HAP-1 (cell line): ENCODE measurements at regions not wholly inside any gene's neighbourhood (a gene's known extent, or its start where the extent isn't known, plus 50 kb on each side); places are given as distances from the start of the nearest gene placed in this dataset.

Experiments
- DNase-seq, 2 experiments: peaks; one replicate each; pipeline ENCODE4 v3.0.0-alpha.2; 2016 to 2020; ENCODE audit warnings: low spot score in 2 of 2
- H3K27me3 ChIP-seq: fragments of 250-450 bp; sonication (Bioruptor Pico); 2 replicates; pipeline ENCODE4 v1.5.1; 2020; ENCODE audit warnings: low read depth, mild to moderate bottlenecking, moderate library complexity
- H3K36me3 ChIP-seq: fragments of 250-450 bp; sonication (Bioruptor Pico); replicated peaks from 2 replicates; pipeline ENCODE4 v1.5.1; 2020; ENCODE audit warnings: mild to moderate bottlenecking
- H3K4me1 ChIP-seq: fragments of 250-450 bp; sonication (Bioruptor Pico); 2 replicates; pipeline ENCODE4 v1.5.1; 2020; ENCODE audit warnings: mild to moderate bottlenecking
- H3K4me3 ChIP-seq: fragments of 250-450 bp; sonication (Bioruptor Pico); 2 replicates; pipeline ENCODE4 v1.5.1; 2020; ENCODE audit warnings: mild to moderate bottlenecking, moderate library complexity
- H3K9me3 ChIP-seq: fragments of 250-450 bp; sonication (Bioruptor Pico); 2 replicates; pipeline ENCODE4 v1.5.1; 2020; ENCODE audit warnings: mild to moderate bottlenecking, moderate library complexity
- in situ Hi-C: fragments of 300-500 bp; cut with MboI; formaldehyde crosslinking; loops from 3 replicates; pipeline ENCODE4 v1.14.3; 2020; ENCODE audit warnings: low sequenced_read_pairs, inconsistent platforms, mixed read lengths

DNA sequence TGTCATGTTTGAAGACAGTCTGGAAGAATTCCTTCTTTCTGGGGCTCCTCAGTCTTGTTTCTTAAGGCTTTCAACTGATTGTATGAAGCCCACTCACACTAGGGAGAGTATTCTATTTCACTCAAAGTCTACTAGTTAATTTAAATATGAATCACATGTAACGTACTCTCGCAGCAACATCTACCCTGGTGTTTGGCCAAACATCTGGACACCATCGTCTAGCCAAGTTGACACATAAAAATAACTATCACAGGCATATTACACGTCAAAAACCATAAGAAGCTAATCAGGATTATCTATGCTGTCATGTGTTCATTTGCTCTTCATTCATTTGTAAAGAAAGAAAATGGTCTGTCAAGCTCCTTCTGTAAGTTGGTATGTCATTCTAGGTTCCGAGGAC, 787.4 kb downstream of the KCNJ2 start:
- no peak overlapping the region for H3K4me3 ChIP-seq
- no peaks in the 10 kb centered on the region for H3K36me3 ChIP-seq
- DNase-seq: no peak
- H3K27me3 ChIP-seq: no peaks in the 10 kb centered on the region
- H3K9me3 ChIP-seq: no peaks in the 10 kb centered on the region
- in situ Hi-C loops: no loop called here
- no peaks in the 10 kb centered on the region for H3K4me1 ChIP-seq

DNA sequence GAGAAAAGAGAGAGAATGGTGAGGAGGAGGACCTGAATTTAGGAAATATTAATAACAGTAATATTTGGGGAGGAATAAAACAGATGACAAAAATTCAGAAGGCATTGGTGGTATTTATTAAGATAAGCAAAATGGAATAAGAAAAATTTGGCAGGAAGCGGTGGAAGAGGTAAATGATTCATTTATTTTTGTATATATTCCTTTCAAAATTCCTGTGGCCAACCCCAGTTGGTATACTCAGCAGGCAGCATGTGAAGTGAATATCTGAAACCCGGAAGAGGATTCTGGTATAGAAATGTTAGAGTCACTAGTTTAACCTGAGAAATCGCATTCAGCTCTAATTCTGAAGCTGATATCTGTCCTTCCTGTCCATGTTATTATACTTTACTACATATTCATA, 792.0 kb downstream of the KCNJ2 start:
- in situ Hi-C loops: no loop called here
- H3K27me3 ChIP-seq: no peaks in the 10 kb centered on the region
- H3K4me1 ChIP-seq: no peaks in the 10 kb centered on the region
- no peak for DNase-seq
- H3K4me3 ChIP-seq: no peak overlapping the region
- no peaks in the 10 kb centered on the region for H3K9me3 ChIP-seq
- H3K36me3 ChIP-seq: no peaks in the 10 kb centered on the region

DNA sequence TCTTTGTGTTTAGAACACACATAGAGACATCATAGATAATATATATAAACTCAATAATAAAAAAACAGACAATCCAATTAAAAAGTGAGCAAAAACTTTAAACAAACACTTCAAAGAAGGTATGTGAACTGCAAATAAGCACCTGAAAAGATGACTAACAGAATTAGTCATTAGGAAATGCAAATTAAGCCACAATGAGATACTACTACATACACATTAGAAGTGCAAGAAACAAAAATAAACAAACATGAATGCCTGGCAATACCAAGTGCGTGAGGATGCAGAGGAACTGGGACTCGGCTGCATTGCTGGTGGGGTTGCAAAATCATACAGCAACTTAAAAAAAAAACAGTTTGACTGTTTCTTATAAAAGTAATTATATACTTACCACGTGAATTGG, 799.0 kb downstream of the KCNJ2 start:
- Histone ChIP-seq H3K4me1 (no peaks in the 10 kb centered on the region), H3K27me3 (no peaks in the 10 kb centered on the region), H3K9me3 (no peaks in the 10 kb centered on the region), H3K36me3 (no peaks in the 10 kb centered on the region), H3K4me3 (no peak overlapping the region)
- no peak for DNase-seq
- in situ Hi-C loops: no loop called here

DNA sequence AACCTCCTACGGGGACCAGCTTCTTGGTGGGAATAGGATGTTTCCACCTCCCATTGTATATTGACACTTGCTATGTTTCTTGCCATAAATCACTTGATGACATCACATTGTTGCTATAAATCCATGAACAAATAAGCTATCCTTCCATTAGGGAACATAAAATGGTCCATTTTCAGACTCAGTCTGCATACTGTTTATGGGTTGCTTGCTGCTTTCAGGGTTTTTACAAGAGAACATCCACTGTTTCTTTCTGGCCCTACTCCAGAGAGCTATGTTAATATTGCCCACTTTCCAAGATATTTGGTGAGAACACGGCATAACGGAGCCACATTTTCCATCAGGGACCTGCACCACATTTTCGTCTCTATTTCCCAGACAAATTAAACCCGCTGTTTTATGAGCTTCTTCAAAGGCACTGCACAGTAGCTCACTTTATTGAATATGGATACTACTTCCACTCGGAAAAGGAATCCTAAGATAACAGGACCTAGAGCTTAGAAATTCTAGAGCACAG, 800.2 kb downstream of the KCNJ2 start:
- no peaks in the 10 kb centered on the region for H3K27me3 ChIP-seq
- DNase-seq: no peak
- no peak overlapping the region for H3K4me3 ChIP-seq
- in situ Hi-C loops: no loop called here
- H3K9me3 ChIP-seq: no peaks in the 10 kb centered on the region
- H3K4me1 ChIP-seq: no peaks in the 10 kb centered on the region
- H3K36me3 ChIP-seq: no peaks in the 10 kb centered on the region

DNA sequence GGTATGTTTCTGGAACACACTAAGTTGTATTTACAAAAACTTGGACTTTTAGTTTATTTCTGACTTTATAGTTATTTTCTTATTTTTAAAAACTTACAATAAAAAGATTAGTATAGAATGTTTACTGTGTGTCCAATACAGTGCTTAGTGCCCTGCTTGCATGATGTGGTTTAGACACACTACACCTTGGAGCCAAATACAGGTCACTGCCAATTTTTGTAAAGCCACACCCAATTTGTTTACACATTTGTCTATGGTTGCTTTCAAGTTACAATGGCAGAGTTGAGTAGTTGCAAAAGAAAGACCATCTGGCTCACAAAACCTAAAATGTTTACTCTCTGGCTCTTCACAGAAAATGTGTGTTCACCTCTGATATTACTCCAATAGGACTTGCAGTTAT, 807.1 kb downstream of the KCNJ2 start:
- H3K36me3 ChIP-seq: no peaks in the 10 kb centered on the region

DNA sequence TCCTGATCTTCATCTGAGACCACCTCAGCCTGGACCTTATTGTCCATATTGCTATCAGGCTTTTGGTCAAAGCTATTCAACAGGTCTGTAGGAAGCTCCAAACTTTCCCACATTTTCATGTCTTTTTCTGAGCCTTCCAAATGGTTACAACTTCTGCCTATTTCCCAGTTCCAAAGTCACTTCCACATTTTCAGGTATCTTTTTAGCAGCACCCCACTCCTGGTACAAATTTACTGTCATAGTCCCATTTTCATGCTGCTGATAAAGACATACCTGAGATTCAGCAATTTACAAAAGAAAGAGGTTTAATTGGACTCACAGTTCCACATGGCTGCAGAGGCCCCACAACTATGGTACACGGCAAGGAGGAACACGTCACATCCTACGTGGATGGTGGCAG, 815.5 kb downstream of the KCNJ2 start:
- in situ Hi-C loops: no loop called here
- Histone ChIP-seq H3K9me3 (no peaks in the 10 kb centered on the region), H3K4me3 (no peak overlapping the region), H3K4me1 (no peaks in the 10 kb centered on the region), H3K27me3 (no peaks in the 10 kb centered on the region), H3K36me3 (no peaks in the 10 kb centered on the region)
- no peak for DNase-seq

More for the DNA sequence above, 807.1 kb downstream of the KCNJ2 start:
- no peaks in the 10 kb centered on the region for H3K9me3 ChIP-seq
- no peak for DNase-seq
- no peaks in the 10 kb centered on the region for H3K27me3 ChIP-seq
- no peak overlapping the region for H3K4me3 ChIP-seq
- in situ Hi-C loops: no loop called here
- no peaks in the 10 kb centered on the region for H3K4me1 ChIP-seq

DNA sequence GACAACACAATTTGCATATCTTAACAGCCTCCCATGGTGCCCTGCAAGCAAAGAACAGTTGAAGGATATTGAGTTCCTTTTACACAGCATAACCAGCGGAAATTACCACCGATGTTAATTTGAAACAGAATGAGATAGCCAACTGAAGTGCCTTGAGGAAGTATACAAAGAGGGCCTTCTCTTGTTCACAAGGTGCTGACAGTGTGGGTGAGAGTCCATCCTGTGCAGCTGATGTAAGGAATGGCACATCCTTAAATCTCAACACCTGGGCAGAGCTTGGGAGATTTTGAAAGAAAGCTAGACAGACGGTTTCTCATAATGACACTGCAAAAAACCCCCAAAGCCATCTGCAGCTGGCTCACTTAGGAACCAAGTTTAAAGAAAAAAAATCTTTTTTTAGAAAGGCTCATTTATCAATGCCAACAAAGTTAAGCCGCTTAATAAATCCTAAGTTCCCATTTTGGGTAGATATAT, 818.6 kb downstream of the KCNJ2 start:
- Histone ChIP-seq H3K4me3 (no peak overlapping the region), H3K9me3 (no peaks in the 10 kb centered on the region), H3K27me3 (no peaks in the 10 kb centered on the region), H3K4me1 (no peaks in the 10 kb centered on the region), H3K36me3 (no peaks in the 10 kb centered on the region)
- in situ Hi-C loops: no loop called here
- no peak for DNase-seq

DNA sequence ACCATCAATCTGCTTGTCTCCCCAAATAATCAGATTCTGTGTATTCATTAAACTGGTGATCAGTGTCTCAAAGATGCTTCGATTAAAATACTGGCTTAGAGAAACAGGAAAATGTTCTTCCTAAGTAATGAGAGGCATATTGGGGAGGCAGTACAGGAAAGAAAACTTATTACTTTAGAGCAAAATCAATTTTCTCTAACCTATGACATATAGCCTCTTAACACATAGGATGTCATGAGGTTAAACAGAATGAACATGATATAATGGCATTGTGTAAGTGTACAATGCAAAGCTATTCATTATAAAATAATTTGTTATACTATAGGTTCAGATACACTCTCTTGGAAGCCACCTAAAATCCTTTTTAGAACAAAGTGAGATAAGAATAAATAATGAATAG, 819.3 kb downstream of the KCNJ2 start:
- DNase-seq: no peak
- no peaks in the 10 kb centered on the region for H3K9me3 ChIP-seq
- in situ Hi-C loops: no loop called here
- no peaks in the 10 kb centered on the region for H3K4me1 ChIP-seq
- no peaks in the 10 kb centered on the region for H3K27me3 ChIP-seq
- no peak overlapping the region for H3K4me3 ChIP-seq
- no peaks in the 10 kb centered on the region for H3K36me3 ChIP-seq

DNA sequence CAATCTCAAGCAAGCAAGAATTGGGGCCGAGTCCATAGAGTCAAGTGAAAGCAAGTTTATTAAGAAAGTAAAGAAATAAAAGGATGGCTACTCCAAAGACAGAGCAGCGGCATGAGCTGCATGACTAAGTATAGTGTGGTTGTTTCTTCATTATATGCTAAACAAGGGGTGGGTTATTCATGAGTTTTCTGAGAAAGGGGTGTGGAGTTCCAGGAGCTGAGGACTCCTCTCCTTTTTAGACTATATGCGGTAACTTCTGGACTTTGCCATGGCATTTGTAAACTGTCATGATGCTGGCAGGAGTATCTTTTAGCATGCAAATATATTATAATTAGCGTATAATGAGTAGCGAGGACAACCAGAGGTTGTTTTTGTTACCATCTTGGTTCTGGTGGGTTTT, 819.9 kb downstream of the KCNJ2 start:
- H3K27me3 ChIP-seq: no peaks in the 10 kb centered on the region
- H3K36me3 ChIP-seq: no peaks in the 10 kb centered on the region
- H3K9me3 ChIP-seq: no peaks in the 10 kb centered on the region
- DNase-seq: no peak
- no peaks in the 10 kb centered on the region for H3K4me1 ChIP-seq
- H3K4me3 ChIP-seq: no peak overlapping the region
- in situ Hi-C loops: no loop called here

DNA sequence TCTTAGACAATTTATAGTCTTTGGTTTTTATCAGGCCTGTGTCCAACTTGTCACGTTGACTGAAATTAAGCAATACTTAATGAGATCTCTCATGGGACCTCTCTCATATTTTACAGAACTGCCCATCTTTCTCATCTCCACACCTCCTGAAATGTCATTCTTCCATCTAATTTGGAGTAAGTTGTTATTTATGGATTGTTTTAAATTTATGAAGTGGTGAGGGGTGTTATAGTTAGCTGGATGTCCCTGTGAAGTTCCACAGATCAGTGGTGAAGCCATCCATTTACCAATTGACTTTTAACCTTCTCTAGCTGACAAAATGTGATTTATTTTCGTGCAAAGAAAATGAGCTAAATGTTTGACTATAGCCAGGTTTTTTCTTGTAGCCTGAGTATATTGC, 824.9 kb downstream of the KCNJ2 start:
- in situ Hi-C loops: no loop called here

DNA sequence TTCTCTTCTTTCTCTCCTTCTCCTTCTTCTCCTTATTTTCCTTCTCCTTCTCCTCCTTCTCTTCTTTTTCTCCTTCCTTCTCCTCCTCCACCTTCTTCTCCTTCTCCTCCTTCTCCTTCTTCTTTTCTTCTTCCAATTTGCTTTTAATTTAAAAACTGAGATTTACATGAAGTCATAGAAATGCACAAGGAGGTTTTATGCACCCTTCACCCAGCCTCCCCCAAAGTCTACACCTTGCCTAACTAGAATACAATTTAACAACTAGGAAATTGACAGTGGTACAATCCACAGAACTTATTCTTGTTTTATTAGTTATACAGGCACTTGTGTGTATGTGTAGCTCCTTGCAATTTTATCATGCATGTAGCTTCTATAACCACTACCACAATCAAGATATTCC, 826.7 kb downstream of the KCNJ2 start:
- no peaks in the 10 kb centered on the region for H3K27me3 ChIP-seq
- H3K9me3 ChIP-seq: no peaks in the 10 kb centered on the region; the same call in 1 of the 2 replicates
- no peak for DNase-seq
- in situ Hi-C loops: no loop called here
- H3K4me1 ChIP-seq: no peaks in the 10 kb centered on the region
- H3K36me3 ChIP-seq: no peaks in the 10 kb centered on the region
- no peak overlapping the region for H3K4me3 ChIP-seq

More for the DNA sequence above, 824.9 kb downstream of the KCNJ2 start:
- Histone ChIP-seq H3K9me3 (no peaks in the 10 kb centered on the region), H3K4me3 (no peak overlapping the region), H3K36me3 (no peaks in the 10 kb centered on the region), H3K27me3 (no peaks in the 10 kb centered on the region), H3K4me1 (no peaks in the 10 kb centered on the region)
- no peak for DNase-seq

DNA sequence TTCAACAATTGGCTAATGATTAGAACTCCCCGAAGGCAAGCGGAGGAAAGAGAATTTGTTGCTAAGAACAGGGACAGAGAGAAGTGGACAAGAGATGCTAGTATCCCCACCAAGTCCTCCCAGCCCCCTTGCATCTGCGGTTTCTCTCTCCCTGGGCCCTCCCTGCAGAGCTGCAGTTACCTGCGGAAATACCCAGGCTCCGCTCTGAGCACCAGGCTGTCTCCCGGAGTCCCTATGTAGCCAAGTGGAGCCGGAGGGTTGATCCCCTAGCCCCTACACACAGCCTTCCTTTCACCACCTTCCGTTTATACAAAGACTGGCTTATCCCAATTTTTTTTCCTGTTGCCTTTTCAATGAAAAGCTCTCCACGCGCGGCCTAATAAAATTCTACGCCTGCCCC, 834.4 kb downstream of the KCNJ2 start:
- Histone ChIP-seq H3K4me1 (no peaks in the 10 kb centered on the region), H3K36me3 (no peaks in the 10 kb centered on the region), H3K27me3 (no peaks in the 10 kb centered on the region), H3K9me3 (no peaks in the 10 kb centered on the region; the same call in 1 of the 2 replicates), H3K4me3 (no peak overlapping the region)
- in situ Hi-C loops: no loop called here
- no peak for DNase-seq

DNA sequence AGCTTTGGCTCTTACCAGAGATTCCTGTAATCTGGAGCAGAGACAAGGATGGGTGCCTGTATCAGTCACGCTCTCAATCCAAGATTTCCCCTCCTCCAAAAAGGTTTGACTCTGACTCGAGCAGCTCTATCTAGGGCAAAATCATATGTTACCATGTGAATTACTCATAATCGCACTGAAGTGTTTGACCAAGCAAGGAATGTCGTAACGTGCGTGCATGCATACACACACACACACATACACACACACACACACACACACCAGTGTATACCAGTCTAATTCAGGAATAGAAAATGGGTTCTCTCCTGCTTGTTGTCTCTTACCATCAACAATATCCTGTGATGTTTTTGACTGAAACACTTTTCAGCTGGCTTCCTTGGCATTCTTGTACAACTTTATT, 835.1 kb downstream of the KCNJ2 start:
- Histone ChIP-seq H3K9me3 (no peaks in the 10 kb centered on the region; the same call in 1 of the 2 replicates), H3K4me3 (no peak overlapping the region), H3K4me1 (no peaks in the 10 kb centered on the region), H3K27me3 (no peaks in the 10 kb centered on the region), H3K36me3 (no peaks in the 10 kb centered on the region)
- DNase-seq: no peak
- in situ Hi-C loops: no loop called here

DNA sequence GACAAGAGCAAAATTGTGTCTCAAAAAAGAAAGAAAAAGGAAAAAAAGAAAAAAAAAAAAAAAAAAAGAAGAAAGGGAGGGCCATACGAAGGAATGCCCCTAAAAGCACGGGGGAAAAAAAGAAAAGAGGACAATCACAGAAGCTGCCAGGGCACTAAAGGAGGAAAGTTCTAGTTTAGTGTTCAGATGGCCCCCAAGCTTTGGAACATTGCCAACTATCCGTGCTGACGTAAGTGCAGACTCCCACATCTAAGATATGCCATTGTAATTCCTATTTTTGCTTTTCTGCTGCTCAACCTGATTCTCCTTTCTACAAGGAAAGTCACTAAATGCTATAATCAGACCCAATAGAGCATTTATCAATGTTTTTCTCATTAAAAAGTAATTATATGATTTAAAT, 842.1 kb downstream of the KCNJ2 start:
- H3K36me3 ChIP-seq: no peaks in the 10 kb centered on the region
- in situ Hi-C loops: no loop called here
- no peaks in the 10 kb centered on the region for H3K4me1 ChIP-seq
- no peaks in the 10 kb centered on the region for H3K9me3 ChIP-seq
- DNase-seq: no peak
- H3K4me3 ChIP-seq: no peak overlapping the region
- no peaks in the 10 kb centered on the region for H3K27me3 ChIP-seq

DNA sequence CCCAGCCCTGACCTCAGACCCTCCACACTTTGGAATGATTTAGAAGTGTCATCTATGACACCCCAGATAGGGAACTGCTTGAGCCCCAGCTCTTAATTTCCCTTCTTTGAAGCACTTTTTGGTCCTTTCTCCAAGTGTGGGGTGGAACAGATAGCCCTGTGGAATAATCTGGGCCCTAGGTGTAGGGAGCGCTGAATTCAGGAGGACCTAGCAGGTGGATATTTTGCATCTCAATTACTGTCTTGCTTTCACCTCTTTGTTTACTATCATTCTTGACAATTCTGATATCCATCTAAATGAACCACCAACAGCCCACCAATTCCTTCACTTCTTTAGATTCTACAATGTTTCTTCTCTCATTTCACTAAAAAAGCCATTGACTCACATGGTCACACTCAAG, 850.4 kb downstream of the KCNJ2 start:
- H3K9me3 ChIP-seq: no peaks in the 10 kb centered on the region
- no peak overlapping the region for H3K4me3 ChIP-seq
- no peak for DNase-seq
- in situ Hi-C loops: no loop called here
- H3K27me3 ChIP-seq: no peaks in the 10 kb centered on the region
- no peaks in the 10 kb centered on the region for H3K36me3 ChIP-seq
- H3K4me1 ChIP-seq: no peaks in the 10 kb centered on the region
